H1 (cell line): ENCODE measurements at regions not wholly inside any gene's neighbourhood (a gene's known extent, or its start where the extent isn't known, plus 50 kb on each side); places are given as distances from the start of the nearest gene placed in this dataset.

ENCODE experiments used
- CTCF ChIA-PET: fragments of 300-600 bp; sonication (Branson Sonifier 250); formaldehyde crosslinking; loops from one replicate; lab custom pipeline; 2021; ENCODE audit not compliant: partially characterized antibody; lab: Charles Lee
- POLR2A ChIA-PET: fragments of 300-600 bp; sonication (Branson Sonifier 250); formaldehyde crosslinking; loops from one replicate; lab custom pipeline; 2021; ENCODE audit warnings: inconsistent platforms; ENCODE audit not compliant: partially characterized antibody; lab: Charles Lee
- DNase-seq, 2 experiments: peaks; one replicate each; pipeline versions ENCODE4 v3.0.0 to v3.0.0-alpha.2; 2010 to 2022; ENCODE audit warnings: low spot score in 2 of 2, low read depth in 1 of 2, mixed read lengths in 1 of 2
- FAIRE-seq: peaks from 2 replicates; lab custom pipeline; 2011; peaks lifted over from hg19 to GRCh38; lab: Jason Lieb, UNC
- H2AFZ ChIP-seq: 2 replicates; pipeline ENCODE4 v1.8.1; 2012; ENCODE audit warnings: low read length, inconsistent platforms
- H2AK5ac ChIP-seq: 2 replicates; pipeline ENCODE4 v1.6.1; 2013; ENCODE audit warnings: low read depth, low read length
- H2BK120ac ChIP-seq: replicated peaks from 2 replicates; pipeline ENCODE3; 2013; ENCODE audit warnings: low read depth, low read length, inconsistent platforms
- H2BK12ac ChIP-seq: 2 replicates; pipeline ENCODE4 v1.6.1; 2013; ENCODE audit warnings: low read depth, low read length
- H2BK15ac ChIP-seq: 2 replicates; pipeline ENCODE4 v1.6.1; 2013; ENCODE audit warnings: low read length
- H2BK20ac ChIP-seq: 2 replicates; pipeline ENCODE4 v1.6.1; 2013; ENCODE audit warnings: low read length
- H2BK5ac ChIP-seq: 2 replicates; pipeline ENCODE4 v1.6.1; 2013; ENCODE audit warnings: low read depth, low read length
- H3K14ac ChIP-seq: 2 replicates; pipeline ENCODE4 v1.6.1; 2013; ENCODE audit warnings: inconsistent platforms; ENCODE audit not compliant: insufficient read length
- H3K18ac ChIP-seq: 2 replicates; pipeline ENCODE4 v1.6.1; 2013; ENCODE audit warnings: low read length; ENCODE audit errors: extremely low read depth
- H3K23ac ChIP-seq: 2 replicates; pipeline ENCODE4 v1.6.1; 2013; ENCODE audit warnings: inconsistent platforms; ENCODE audit not compliant: insufficient read length
- H3K23me2 ChIP-seq: 2 replicates; pipeline ENCODE4 v1.6.1; 2013; ENCODE audit warnings: low read depth, low read length
- H3K27ac ChIP-seq: 2 replicates; pipeline ENCODE4 v1.6.1; 2011; ENCODE audit warnings: low read depth, low read length, inconsistent platforms
- H3K27me3 ChIP-seq, 4 experiments: replicated peaks in 1 of 4; 1 replicate in 1 of 4; 2 replicates in 3 of 4; pipeline versions ENCODE4 v1.6.1 to v1.8.1; 2011 to 2013; ENCODE audit warnings: low read length in 3 of 4, mild to moderate bottlenecking in 3 of 4, inconsistent platforms in 2 of 4, mixed read lengths in 2 of 4, moderate library complexity in 1 of 4; ENCODE audit not compliant: control insufficient read depth in 3 of 4, insufficient read depth in 3 of 4; ENCODE audit errors: extremely low read depth in 1 of 4
- H3K36me3 ChIP-seq, 4 experiments: 2 replicates each; pipeline versions ENCODE4 v1.6.1 to v1.8.1; 2011 to 2013; ENCODE audit warnings: mild to moderate bottlenecking in 4 of 4, low read length in 3 of 4, moderate library complexity in 2 of 4, control low read depth in 1 of 4, inconsistent platforms in 1 of 4; ENCODE audit not compliant: insufficient read depth in 4 of 4, control insufficient read depth in 2 of 4
- H3K4ac ChIP-seq: replicated peaks from 2 replicates; pipeline ENCODE3; 2013; ENCODE audit warnings: low read length, low read depth, mixed read lengths, inconsistent platforms; ENCODE audit not compliant: insufficient read length
- H3K4me1 ChIP-seq, 4 experiments: replicated peaks in 1 of 4; 1 replicate in 1 of 4; 2 replicates in 3 of 4; pipeline versions ENCODE4 v1.6.1 to v1.8.1; 2011 to 2013; ENCODE audit warnings: low read length in 3 of 4, inconsistent platforms in 2 of 4, mixed read lengths in 1 of 4; ENCODE audit not compliant: insufficient read depth in 4 of 4, control insufficient read depth in 3 of 4
- H3K4me2 ChIP-seq, 2 experiments: 2 replicates each; pipeline versions ENCODE4 v1.6.1 to v1.8.1; 2011 to 2013; ENCODE audit warnings: low read depth in 2 of 2, low read length in 2 of 2, control low read depth in 1 of 2, inconsistent platforms in 1 of 2, mild to moderate bottlenecking in 1 of 2; ENCODE audit not compliant: insufficient read depth in 1 of 2
- H3K4me3 ChIP-seq, 4 experiments: fragments of 200-600, 300-600 bp in 1 of 4; sonication (generic), shearing (Covaris generic), sonication (Bioruptor Twin) in 1 of 4; 2 replicates each; pipeline versions ENCODE4 v1.5.1 to v1.8.1; 2011 to 2016; ENCODE audit warnings: low read length in 4 of 4, low read depth in 3 of 4, control low read depth in 2 of 4, inconsistent platforms in 2 of 4, mild to moderate bottlenecking in 2 of 4, mixed read lengths in 1 of 4, moderate library complexity in 1 of 4; ENCODE audit not compliant: insufficient read depth in 2 of 4; ENCODE audit errors: extremely low read depth in 1 of 4
- H3K56ac ChIP-seq: replicated peaks from 2 replicates; pipeline ENCODE3; 2013; ENCODE audit warnings: low read depth, mild to moderate bottlenecking, mixed read lengths, low read length, inconsistent platforms; ENCODE audit not compliant: insufficient read length
- H3K79me1 ChIP-seq: 2 replicates; pipeline ENCODE4 v1.6.1; 2013; ENCODE audit warnings: low read depth, low read length, control low read depth
- H3K79me2 ChIP-seq, 2 experiments: 2 replicates each; pipeline versions ENCODE4 v1.6.1 to v1.8.1; 2012 to 2013; ENCODE audit warnings: low read length in 2 of 2, mild to moderate bottlenecking in 2 of 2, inconsistent platforms in 1 of 2; ENCODE audit not compliant: insufficient read depth in 2 of 2, control insufficient read depth in 1 of 2
- H3K9ac ChIP-seq, 4 experiments: replicated peaks in 1 of 4; 1 replicate in 1 of 4; 2 replicates in 3 of 4; pipeline versions ENCODE4 v1.6.1 to v1.8.1; 2011 to 2013; ENCODE audit warnings: low read depth in 3 of 4, low read length in 3 of 4, control low read depth in 2 of 4, mild to moderate bottlenecking in 2 of 4, moderate library complexity in 2 of 4, inconsistent platforms in 1 of 4; ENCODE audit errors: extremely low read depth in 1 of 4
- H3K9me3 ChIP-seq, 2 experiments: 2 replicates each; pipeline versions ENCODE4 v1.6.1 to v1.8.1; 2012 to 2013; ENCODE audit warnings: mild to moderate bottlenecking in 2 of 2, moderate library complexity in 2 of 2, control low read depth in 1 of 2, inconsistent platforms in 1 of 2, low read depth in 1 of 2, low read length in 1 of 2, mixed read lengths in 1 of 2; ENCODE audit not compliant: insufficient read depth in 2 of 2
- H4K20me1 ChIP-seq, 2 experiments: replicated peaks in 1 of 2; 2 replicates each; pipeline versions ENCODE3 to v1.8.1; 2011 to 2013; ENCODE audit warnings: inconsistent platforms in 2 of 2, low read length in 2 of 2, mild to moderate bottlenecking in 1 of 2; ENCODE audit not compliant: insufficient read depth in 2 of 2, control insufficient read depth in 1 of 2
- H4K5ac ChIP-seq: 2 replicates; pipeline ENCODE4 v1.6.1; 2013; ENCODE audit warnings: low read length, low read depth, mixed read lengths, inconsistent platforms; ENCODE audit not compliant: insufficient read length
- H4K8ac ChIP-seq: 2 replicates; pipeline ENCODE4 v1.8.0; 2013; ENCODE audit warnings: mild to moderate bottlenecking, moderate library complexity, low read length, inconsistent platforms; ENCODE audit not compliant: insufficient read depth; ENCODE audit errors: extremely low read depth
- H4K91ac ChIP-seq: replicated peaks from 2 replicates; pipeline ENCODE3; 2013; ENCODE audit warnings: low read length, mixed read lengths, inconsistent platforms; ENCODE audit not compliant: insufficient read length
- CBX5 ChIP-seq: fragments of 300-800, 300-1000 bp; sonication (generic); IDR thresholded peaks from 2 replicates; pipeline ENCODE4 v1.7.1; 2016; ENCODE audit warnings: antibody characterized with exemption, low read length, low read depth
- CREB1 ChIP-seq: IDR thresholded peaks from 2 replicates; pipeline ENCODE4 v1.6.1; 2012; ENCODE audit warnings: inconsistent platforms
- KDM5A ChIP-seq: fragments of 200-600 bp; IDR thresholded peaks from 2 replicates; pipeline ENCODE4 v1.7.1; 2012; ENCODE audit warnings: mild to moderate bottlenecking, low read length, inconsistent platforms, mixed read lengths
- NANOG ChIP-seq: IDR thresholded peaks from 2 replicates; pipeline ENCODE4 v1.6.1; 2011; ENCODE audit warnings: low read length, low read depth, mild to moderate bottlenecking, inconsistent platforms; ENCODE audit not compliant: insufficient read depth, poor library complexity, severe bottlenecking
- SP4 ChIP-seq: IDR thresholded peaks from 2 replicates; pipeline ENCODE4 v1.6.1; 2012; ENCODE audit warnings: low read length, inconsistent platforms
- TAF1 ChIP-seq: IDR thresholded peaks from 2 replicates; pipeline ENCODE4 v1.6.1; 2011; ENCODE audit warnings: mild to moderate bottlenecking, low read depth, low read length
- WGBS, 2 experiments: shearing (Covaris generic) in 1 of 2; methylation state at CpG; one replicate each; pipeline versions ENCODE4 v1.1.6 to v1.1.7; 2013 to 2015; ENCODE audit warnings: low lambda C conversion rate in 2 of 2, mixed read lengths in 2 of 2, inconsistent platforms in 1 of 2, low coverage in 1 of 2, missing lambda C conversion rate in 1 of 2; ENCODE audit not compliant: insufficient replicate concordance in 2 of 2, insufficient coverage in 1 of 2, insufficient read length in 1 of 2; ENCODE audit errors: extremely low coverage in 1 of 2, missing lambda C conversion rate in 1 of 2; 5-methylcytosine and 5-hydroxymethylcytosine counted together

DNA sequence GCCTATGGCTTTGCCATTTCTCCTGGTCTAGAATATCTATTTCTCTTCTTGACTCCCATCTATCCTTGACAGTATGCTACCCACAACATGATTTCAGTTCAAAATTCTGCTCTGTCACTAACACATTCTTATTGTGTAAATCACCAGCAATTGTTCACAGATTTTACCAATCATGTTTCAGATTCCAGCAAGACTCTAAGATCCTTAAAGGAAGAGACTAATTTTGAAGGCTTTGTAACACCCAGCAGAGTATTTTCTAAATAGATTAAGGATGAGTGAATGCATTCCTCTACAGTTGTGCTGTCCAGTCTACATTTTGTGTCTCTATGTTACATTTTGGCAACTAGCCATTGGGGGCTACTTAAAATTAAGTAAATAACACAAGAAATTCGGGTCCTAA is 921.5 kb downstream of the NLGN4Y start:
- H3K4ac ChIP-seq = no peak overlapping the region
- no peaks in the 10 kb centered on the region for H3K27me3 ChIP-seq
- no peaks in the 10 kb centered on the region for H3K9me3 ChIP-seq
- no peak overlapping the region for H3K4me2 ChIP-seq
- no peak for TF ChIP-seq SP4
- TF ChIP-seq KDM5A = no peak
- TF ChIP-seq CREB1 = no peak
- no peak for TF ChIP-seq TAF1
- no peak for TF ChIP-seq NANOG
- no peak for TF ChIP-seq CBX5
- CTCF ChIA-PET = no interaction called here
- H3K23me2 ChIP-seq = no peaks in the 10 kb centered on the region
- no peak overlapping the region for H3K27ac ChIP-seq
- H4K91ac ChIP-seq = no peak overlapping the region
- no peaks in the 10 kb centered on the region for H4K20me1 ChIP-seq
- no peaks in the 10 kb centered on the region; a peak in 1 of 7 replicates for H3K4me1 ChIP-seq
- DNase-seq (no peak), FAIRE-seq (no peak)
- no peaks in the 10 kb centered on the region for H3K79me1 ChIP-seq
- no peak overlapping the region for H3K23ac ChIP-seq
- H3K9ac ChIP-seq = no peak overlapping the region
- no peak overlapping the region for H2AK5ac ChIP-seq
- no peak overlapping the region for H3K18ac ChIP-seq
- H3K36me3 ChIP-seq = no peaks in the 10 kb centered on the region
- WGBS, 2 experiments = 100% methylated on average over 1 of the region's 1 CpG; no CpG with 5 or more reads in 1 of the 2 experiments
- H2AFZ ChIP-seq = no peak overlapping the region
- no peak overlapping the region for H3K14ac ChIP-seq
- H2BK120ac ChIP-seq = no peak overlapping the region
- no peak overlapping the region for H3K56ac ChIP-seq
- H2BK20ac ChIP-seq = no peak overlapping the region
- no peak overlapping the region for H2BK12ac ChIP-seq
- POLR2A ChIA-PET = no interaction called here
- H3K4me3 ChIP-seq = no peak overlapping the region
- H3K79me2 ChIP-seq = no peaks in the 10 kb centered on the region
- no peak overlapping the region for H2BK15ac ChIP-seq
- H4K8ac ChIP-seq = no peak overlapping the region
- H2BK5ac ChIP-seq = no peak overlapping the region
- H4K5ac ChIP-seq = no peak overlapping the region
